Ureter (tissue), 1 donor: ENCODE measurements at regions not wholly inside any gene's neighbourhood (a gene's known extent, or its start where the extent isn't known, plus 50 kb on each side); places are given as distances from the start of the nearest gene placed in this dataset.
A peak's percentile ranks its signal among the peaks of the same experiment; 100 is the strongest.

ENCODE experiments used
- DNase-seq: peaks from one replicate; pipeline ENCODE4 v3.0.0-alpha.2; 2020; ENCODE audit warnings: low spot score
- donor health status: DM: yes; HTN: yes; CAD: no.

GRCh38 chr2:64283641-64284361 is 139.6 kb upstream of the PELI1 start:
- DNase-seq, result no peak

- no peak for DNase-seq
Observed at GRCh38 chr2:64284751-64285150, 140.5 kb upstream of the PELI1 start.

- DNase-seq, result no peak
Observed at GRCh38 chr2:64287202-64287740, 143.1 kb upstream of the PELI1 start.

GRCh38 chr2:64288321-64289193 is 144.3 kb upstream of the PELI1 start:
- no peak for DNase-seq

GRCh38 chr2:64289251-64289650 is 145.0 kb upstream of the PELI1 start:
- no peak for DNase-seq

- no peak for DNase-seq
Observed at GRCh38 chr2:64289737-64290136, 145.5 kb upstream of the PELI1 start.

GRCh38 chr2:64291181-64291580 is 147.0 kb upstream of the PELI1 start:
- no peak for DNase-seq

GRCh38 chr2:64295326-64296139 is 151.3 kb upstream of the PELI1 start:
- no peak for DNase-seq

GRCh38 chr2:64296140-64296480 is 151.9 kb upstream of the PELI1 start:
- no peak for DNase-seq

GRCh38 chr2:64296695-64297346 is 152.6 kb upstream of the PELI1 start:
- no peak for DNase-seq

GRCh38 chr2:64298161-64298560 is 153.9 kb upstream of the PELI1 start:
- DNase-seq, result no peak

- no peak for DNase-seq
Observed at GRCh38 chr2:64300066-64300465, 153.9 kb upstream of the LGALSL start.

- DNase-seq, result no peak
Observed at GRCh38 chr2:64303250-64303649, 150.7 kb upstream of the LGALSL start.

GRCh38 chr2:64307421-64307820 is 146.5 kb upstream of the LGALSL start:
- DNase-seq, result no peak

GRCh38 chr2:64311191-64311910 is 142.6 kb upstream of the LGALSL start:
- DNase-seq, result no peak

GRCh38 chr2:64311948-64312621 is 141.9 kb upstream of the LGALSL start:
- peak; percentile 72 for DNase-seq

GRCh38 chr2:64312622-64313397 is 141.2 kb upstream of the LGALSL start:
- no peak for DNase-seq

GRCh38 chr2:64313398-64313723 is 140.6 kb upstream of the LGALSL start:
- no peak for DNase-seq

GRCh38 chr2:64315291-64315960 is 138.5 kb upstream of the LGALSL start:
- DNase-seq, result no peak
